K562 (cell line): ENCODE measurements at regions not wholly inside any gene's neighbourhood (a gene's known extent, or its start where the extent isn't known, plus 50 kb on each side); places are given as distances from the start of the nearest gene placed in this dataset.

Experiments used
- BDP1 ChIP-seq: IDR thresholded peaks from 3 replicates; pipeline ENCODE4 v1.6.1; 2011; ENCODE audit not compliant: insufficient read length, insufficient read depth
- CTCFL ChIP-seq: IDR thresholded peaks from 2 replicates; pipeline ENCODE4 v1.6.1; 2011; ENCODE audit warnings: borderline replicate concordance, low read depth, mild to moderate bottlenecking, moderate library complexity, low read length; ENCODE audit not compliant: insufficient read depth, poor library complexity, severe bottlenecking
- E2F8 ChIP-seq: fragments of 450-650 bp; IDR thresholded peaks from 2 replicates; pipeline ENCODE4 v1.7.1; 2018; ENCODE audit warnings: mild to moderate bottlenecking, low read depth; ENCODE audit not compliant: partially characterized antibody
- RAD21 ChIP-seq, 2 experiments: fragments of 250-450 bp in 1 of 2; fragments of 450-650 bp in 1 of 2; sonication (Bioruptor Pico) in 1 of 2; formaldehyde crosslinking in 1 of 2; IDR thresholded peaks in 1 of 2; conservative IDR thresholded peaks in 1 of 2; 2 replicates each; pipeline versions ENCODE4 v1.4.0 to v1.8.0; 2020 to 2022; ENCODE audit warnings: mild to moderate bottlenecking in 2 of 2, moderate library complexity in 1 of 2
- TCF7L2 ChIP-seq: fragments of 150-350 bp; IDR thresholded peaks from 2 replicates; pipeline ENCODE4 v1.6.1; 2016; ENCODE audit warnings: low read depth, mild to moderate bottlenecking, low read length, moderate library complexity
- ZNF124 ChIP-seq: sonication (generic); formaldehyde crosslinking; IDR thresholded peaks from 2 replicates; pipeline ENCODE4 v1.8.1; 2022; ENCODE audit warnings: missing genetic modification reagents
- TF ChIP-seq, protein P1 (sequence below): fragments of 200-600 bp; sonication (generic); IDR thresholded peaks from one replicate; pipeline ENCODE4 v1.6.1; 2012; ENCODE audit warnings: mild to moderate bottlenecking, low read depth, low read length, inconsistent platforms

DNA sequence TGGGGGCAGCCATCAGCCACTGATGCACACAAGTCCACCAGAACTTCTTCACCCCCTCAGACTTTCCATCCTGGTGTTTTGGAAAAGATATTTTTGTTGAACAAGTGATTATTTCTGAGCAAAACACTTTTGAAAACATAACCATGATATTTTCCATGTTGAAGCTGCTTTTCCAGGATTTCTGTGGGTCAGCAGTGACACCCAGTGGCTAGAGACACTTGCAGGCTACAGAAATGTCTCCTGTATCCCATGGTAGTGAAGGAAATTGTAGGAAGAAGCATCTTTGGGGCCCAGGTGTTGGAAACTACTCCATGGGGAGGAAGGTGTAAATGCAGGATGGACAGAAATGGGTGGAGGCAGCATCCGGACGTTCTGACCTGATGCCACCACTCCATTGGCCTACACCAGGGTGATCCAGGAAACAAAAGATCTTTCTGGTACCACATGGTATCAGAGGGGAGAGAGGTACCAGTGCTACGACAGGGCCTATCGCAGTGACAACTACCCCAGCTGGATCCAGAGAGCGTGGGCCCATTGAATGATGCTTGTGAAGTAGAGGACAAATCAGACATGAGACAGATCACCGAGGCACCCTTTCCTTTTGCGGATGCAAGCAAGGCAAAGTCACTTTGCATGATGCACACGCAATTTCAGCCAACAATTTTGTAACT is 111.7 kb upstream of the COBL start (continued):
- no peak for TF ChIP-seq ZNF124 (CRISPR knock-in tag)
- no peak for TF ChIP-seq E2F8
- TF ChIP-seq, protein P1, sequence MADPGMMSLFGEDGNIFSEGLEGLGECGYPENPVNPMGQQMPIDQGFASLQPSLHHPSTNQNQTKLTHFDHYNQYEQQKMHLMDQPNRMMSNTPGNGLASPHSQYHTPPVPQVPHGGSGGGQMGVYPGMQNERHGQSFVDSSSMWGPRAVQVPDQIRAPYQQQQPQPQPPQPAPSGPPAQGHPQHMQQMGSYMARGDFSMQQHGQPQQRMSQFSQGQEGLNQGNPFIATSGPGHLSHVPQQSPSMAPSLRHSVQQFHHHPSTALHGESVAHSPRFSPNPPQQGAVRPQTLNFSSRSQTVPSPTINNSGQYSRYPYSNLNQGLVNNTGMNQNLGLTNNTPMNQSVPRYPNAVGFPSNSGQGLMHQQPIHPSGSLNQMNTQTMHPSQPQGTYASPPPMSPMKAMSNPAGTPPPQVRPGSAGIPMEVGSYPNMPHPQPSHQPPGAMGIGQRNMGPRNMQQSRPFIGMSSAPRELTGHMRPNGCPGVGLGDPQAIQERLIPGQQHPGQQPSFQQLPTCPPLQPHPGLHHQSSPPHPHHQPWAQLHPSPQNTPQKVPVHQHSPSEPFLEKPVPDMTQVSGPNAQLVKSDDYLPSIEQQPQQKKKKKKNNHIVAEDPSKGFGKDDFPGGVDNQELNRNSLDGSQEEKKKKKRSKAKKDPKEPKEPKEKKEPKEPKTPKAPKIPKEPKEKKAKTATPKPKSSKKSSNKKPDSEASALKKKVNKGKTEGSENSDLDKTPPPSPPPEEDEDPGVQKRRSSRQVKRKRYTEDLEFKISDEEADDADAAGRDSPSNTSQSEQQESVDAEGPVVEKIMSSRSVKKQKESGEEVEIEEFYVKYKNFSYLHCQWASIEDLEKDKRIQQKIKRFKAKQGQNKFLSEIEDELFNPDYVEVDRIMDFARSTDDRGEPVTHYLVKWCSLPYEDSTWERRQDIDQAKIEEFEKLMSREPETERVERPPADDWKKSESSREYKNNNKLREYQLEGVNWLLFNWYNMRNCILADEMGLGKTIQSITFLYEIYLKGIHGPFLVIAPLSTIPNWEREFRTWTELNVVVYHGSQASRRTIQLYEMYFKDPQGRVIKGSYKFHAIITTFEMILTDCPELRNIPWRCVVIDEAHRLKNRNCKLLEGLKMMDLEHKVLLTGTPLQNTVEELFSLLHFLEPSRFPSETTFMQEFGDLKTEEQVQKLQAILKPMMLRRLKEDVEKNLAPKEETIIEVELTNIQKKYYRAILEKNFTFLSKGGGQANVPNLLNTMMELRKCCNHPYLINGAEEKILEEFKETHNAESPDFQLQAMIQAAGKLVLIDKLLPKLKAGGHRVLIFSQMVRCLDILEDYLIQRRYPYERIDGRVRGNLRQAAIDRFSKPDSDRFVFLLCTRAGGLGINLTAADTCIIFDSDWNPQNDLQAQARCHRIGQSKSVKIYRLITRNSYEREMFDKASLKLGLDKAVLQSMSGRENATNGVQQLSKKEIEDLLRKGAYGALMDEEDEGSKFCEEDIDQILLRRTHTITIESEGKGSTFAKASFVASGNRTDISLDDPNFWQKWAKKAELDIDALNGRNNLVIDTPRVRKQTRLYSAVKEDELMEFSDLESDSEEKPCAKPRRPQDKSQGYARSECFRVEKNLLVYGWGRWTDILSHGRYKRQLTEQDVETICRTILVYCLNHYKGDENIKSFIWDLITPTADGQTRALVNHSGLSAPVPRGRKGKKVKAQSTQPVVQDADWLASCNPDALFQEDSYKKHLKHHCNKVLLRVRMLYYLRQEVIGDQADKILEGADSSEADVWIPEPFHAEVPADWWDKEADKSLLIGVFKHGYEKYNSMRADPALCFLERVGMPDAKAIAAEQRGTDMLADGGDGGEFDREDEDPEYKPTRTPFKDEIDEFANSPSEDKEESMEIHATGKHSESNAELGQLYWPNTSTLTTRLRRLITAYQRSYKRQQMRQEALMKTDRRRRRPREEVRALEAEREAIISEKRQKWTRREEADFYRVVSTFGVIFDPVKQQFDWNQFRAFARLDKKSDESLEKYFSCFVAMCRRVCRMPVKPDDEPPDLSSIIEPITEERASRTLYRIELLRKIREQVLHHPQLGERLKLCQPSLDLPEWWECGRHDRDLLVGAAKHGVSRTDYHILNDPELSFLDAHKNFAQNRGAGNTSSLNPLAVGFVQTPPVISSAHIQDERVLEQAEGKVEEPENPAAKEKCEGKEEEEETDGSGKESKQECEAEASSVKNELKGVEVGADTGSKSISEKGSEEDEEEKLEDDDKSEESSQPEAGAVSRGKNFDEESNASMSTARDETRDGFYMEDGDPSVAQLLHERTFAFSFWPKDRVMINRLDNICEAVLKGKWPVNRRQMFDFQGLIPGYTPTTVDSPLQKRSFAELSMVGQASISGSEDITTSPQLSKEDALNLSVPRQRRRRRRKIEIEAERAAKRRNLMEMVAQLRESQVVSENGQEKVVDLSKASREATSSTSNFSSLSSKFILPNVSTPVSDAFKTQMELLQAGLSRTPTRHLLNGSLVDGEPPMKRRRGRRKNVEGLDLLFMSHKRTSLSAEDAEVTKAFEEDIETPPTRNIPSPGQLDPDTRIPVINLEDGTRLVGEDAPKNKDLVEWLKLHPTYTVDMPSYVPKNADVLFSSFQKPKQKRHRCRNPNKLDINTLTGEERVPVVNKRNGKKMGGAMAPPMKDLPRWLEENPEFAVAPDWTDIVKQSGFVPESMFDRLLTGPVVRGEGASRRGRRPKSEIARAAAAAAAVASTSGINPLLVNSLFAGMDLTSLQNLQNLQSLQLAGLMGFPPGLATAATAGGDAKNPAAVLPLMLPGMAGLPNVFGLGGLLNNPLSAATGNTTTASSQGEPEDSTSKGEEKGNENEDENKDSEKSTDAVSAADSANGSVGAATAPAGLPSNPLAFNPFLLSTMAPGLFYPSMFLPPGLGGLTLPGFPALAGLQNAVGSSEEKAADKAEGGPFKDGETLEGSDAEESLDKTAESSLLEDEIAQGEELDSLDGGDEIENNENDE, result no peak
- TF ChIP-seq TCF7L2, result no peak
- no peak for TF ChIP-seq BDP1
- TF ChIP-seq RAD21 (CRISPR knock-in tag; conservative IDR thresholded peaks at IDR 0.05 in 1 of 2, IDR thresholded peaks at IDR 0.05 in 1 of 2), result peak; percentile 66 to 72
- TF ChIP-seq CTCFL, result no peak
- TF ChIP-seq, all 486 proteins: peak for 6
